DOHH2 (cell line): ENCODE measurements at regions not wholly inside any gene's neighbourhood (a gene's known extent, or its start where the extent isn't known, plus 50 kb on each side); places are given as distances from the start of the nearest gene placed in this dataset.
A peak's percentile ranks its signal among the peaks of the same experiment; 100 is the strongest.
"Not testable (repeated sequence)": the region's sequence is repeated elsewhere in the genome, so short reads cannot be mapped to it uniquely, and the experiment has no call there.

Experiments
- H3F3A ChIP-seq: fragments of 200-600 bp; sonication (generic), shearing (Covaris generic); 2 replicates; pipeline ENCODE4 v1.6.0; 2016; ENCODE audit warnings: antibody characterized with exemption, mild to moderate bottlenecking; ENCODE audit not compliant: control insufficient read depth, insufficient read depth
- H3K27ac ChIP-seq: fragments of 200-600 bp; sonication (generic); 2 replicates; pipeline ENCODE4 v1.5.1; 2014; ENCODE audit warnings: low read depth, mild to moderate bottlenecking, low read length, moderate library complexity
- H3K27me3 ChIP-seq: fragments of 200-600 bp; sonication (generic); 2 replicates; pipeline ENCODE4 v1.6.1; 2014; ENCODE audit warnings: mild to moderate bottlenecking, low read length, mixed read lengths; ENCODE audit not compliant: control insufficient read depth
- H3K36me3 ChIP-seq: fragments of 200-600 bp; sonication (generic); 2 replicates; pipeline ENCODE4 v1.6.1; 2014; ENCODE audit warnings: mild to moderate bottlenecking, low read length, moderate library complexity, mixed read lengths; ENCODE audit not compliant: control insufficient read depth
- H3K4me1 ChIP-seq: fragments of 200-600 bp; sonication (generic); 2 replicates; pipeline ENCODE4 v1.6.1; 2014; ENCODE audit warnings: mild to moderate bottlenecking, low read length, mixed read lengths; ENCODE audit not compliant: control insufficient read depth
- H3K4me2 ChIP-seq: fragments of 200-600 bp; sonication (generic); 2 replicates; pipeline ENCODE4 v1.6.0; 2014; ENCODE audit warnings: mild to moderate bottlenecking, low read length, moderate library complexity
- H3K4me3 ChIP-seq: fragments of 200-600 bp; sonication (generic); 2 replicates; pipeline ENCODE4 v1.5.1; 2014; ENCODE audit warnings: mild to moderate bottlenecking, low read length, mixed read lengths
- H3K79me2 ChIP-seq: fragments of 200-600 bp; sonication (generic); 2 replicates; pipeline ENCODE4 v1.6.1; 2014; ENCODE audit warnings: mild to moderate bottlenecking, low read length, mixed read lengths; ENCODE audit not compliant: control insufficient read depth
- H3K9me2 ChIP-seq: fragments of 200-600 bp; sonication (generic); replicated peaks from 2 replicates; pipeline ENCODE4 v1.6.1; 2014; ENCODE audit warnings: mild to moderate bottlenecking, low read length, mixed read lengths; ENCODE audit not compliant: control insufficient read depth
- H3K9me3 ChIP-seq: fragments of 200-600 bp; sonication (generic); 2 replicates; pipeline ENCODE4 v1.6.1; 2014; ENCODE audit warnings: antibody characterized with exemption, low read length, mixed read lengths; ENCODE audit not compliant: control insufficient read depth, insufficient read depth
- H4K20me1 ChIP-seq: fragments of 200-600 bp; sonication (generic); 2 replicates; pipeline ENCODE4 v1.6.0; 2014; ENCODE audit warnings: low read depth, mild to moderate bottlenecking, antibody characterized with exemption, low read length, moderate library complexity; ENCODE audit not compliant: control insufficient read depth, insufficient read depth
- CTCF ChIP-seq: fragments of 200-600 bp; sonication (generic); IDR thresholded peaks from one replicate; pipeline ENCODE4 v1.5.1; 2014; ENCODE audit warnings: antibody characterized with exemption, mild to moderate bottlenecking, low read depth, low read length; ENCODE audit not compliant: poor library complexity, severe bottlenecking
- EZH2phosphoT487 ChIP-seq: fragments of 200-600 bp; sonication (generic); IDR thresholded peaks from 2 replicates; pipeline ENCODE4 v1.6.1; 2017; ENCODE audit warnings: borderline replicate concordance, mild to moderate bottlenecking, antibody characterized with exemption, low read length, moderate library complexity, mixed read lengths

- H3K27ac ChIP-seq: no peak overlapping the region
Measured at GRCh38 chr12:28035500-28035899, 63.0 kb upstream of the PTHLH start.

GRCh38 chr12:28036940-28037339 is 64.4 kb upstream of the PTHLH start:
- no peak overlapping the region for H3K4me2 ChIP-seq
- H3K4me3 ChIP-seq: no peak overlapping the region
- H3K27ac ChIP-seq: no peak overlapping the region
- H3K27me3 ChIP-seq: no peaks in the 10 kb centered on the region
- no peaks in the 10 kb centered on the region for H3K79me2 ChIP-seq
- H3K36me3 ChIP-seq: no peaks in the 10 kb centered on the region
- no peaks in the 10 kb centered on the region for H3K9me3 ChIP-seq
- no peaks in the 10 kb centered on the region for H3F3A ChIP-seq
- TF ChIP-seq CTCF (no peak), EZH2phosphoT487 (no peak)
- H3K9me2 ChIP-seq: no peaks in the 10 kb centered on the region
- peaks cover 17% of the 10 kb centered on the region for H3K4me1 ChIP-seq
- no peaks in the 10 kb centered on the region for H4K20me1 ChIP-seq

More at GRCh38 chr12:28035500-28035899, 63.0 kb upstream of the PTHLH start:
- Histone ChIP-seq H3K27me3 (no peaks in the 10 kb centered on the region), H3K9me2 (no peaks in the 10 kb centered on the region), H3K36me3 (no peaks in the 10 kb centered on the region), H3K4me3 (no peak overlapping the region), H3F3A (no peaks in the 10 kb centered on the region), H3K79me2 (no peaks in the 10 kb centered on the region), H4K20me1 (no peaks in the 10 kb centered on the region), H3K4me2 (peak overlapping the region; percentile 33), H3K4me1 (peaks cover 27% of the 10 kb centered on the region), H3K9me3 (no peaks in the 10 kb centered on the region)
- TF ChIP-seq CTCF (no peak), EZH2phosphoT487 (no peak)

- H3K27ac ChIP-seq: no peak overlapping the region
- H3K27me3 ChIP-seq: no peaks in the 10 kb centered on the region
- peaks cover 5% of the 10 kb centered on the region for H3K4me1 ChIP-seq
- H3F3A ChIP-seq: no peaks in the 10 kb centered on the region
- H3K9me3 ChIP-seq: no peaks in the 10 kb centered on the region
- TF ChIP-seq EZH2phosphoT487: no peak
- TF ChIP-seq CTCF: no peak
- H3K36me3 ChIP-seq: no peaks in the 10 kb centered on the region
- H3K79me2 ChIP-seq: no peaks in the 10 kb centered on the region
- no peak overlapping the region for H3K4me3 ChIP-seq
- H3K9me2 ChIP-seq: no peaks in the 10 kb centered on the region
- no peaks in the 10 kb centered on the region for H4K20me1 ChIP-seq
- H3K4me2 ChIP-seq: no peak overlapping the region
Measured at GRCh38 chr12:28040246-28040645, 67.7 kb upstream of the PTHLH start.

- not testable (repeated sequence) for H3K79me2 ChIP-seq, H3K9me2 ChIP-seq, H3K27ac ChIP-seq, H3F3A ChIP-seq, H3K4me2 ChIP-seq, H3K9me3 ChIP-seq, H3K4me1 ChIP-seq, H3K36me3 ChIP-seq, H3K4me3 ChIP-seq, H3K27me3 ChIP-seq, H4K20me1 ChIP-seq
Measured at GRCh38 chr12:28046600-28046999, 74.1 kb upstream of the PTHLH start.
